ENCODE measurements at regions not wholly inside any gene's neighbourhood (a gene's known extent, or its start where the extent isn't known, plus 50 kb on each side); places are given as distances from the start of the nearest gene placed in this dataset.

DNA sequence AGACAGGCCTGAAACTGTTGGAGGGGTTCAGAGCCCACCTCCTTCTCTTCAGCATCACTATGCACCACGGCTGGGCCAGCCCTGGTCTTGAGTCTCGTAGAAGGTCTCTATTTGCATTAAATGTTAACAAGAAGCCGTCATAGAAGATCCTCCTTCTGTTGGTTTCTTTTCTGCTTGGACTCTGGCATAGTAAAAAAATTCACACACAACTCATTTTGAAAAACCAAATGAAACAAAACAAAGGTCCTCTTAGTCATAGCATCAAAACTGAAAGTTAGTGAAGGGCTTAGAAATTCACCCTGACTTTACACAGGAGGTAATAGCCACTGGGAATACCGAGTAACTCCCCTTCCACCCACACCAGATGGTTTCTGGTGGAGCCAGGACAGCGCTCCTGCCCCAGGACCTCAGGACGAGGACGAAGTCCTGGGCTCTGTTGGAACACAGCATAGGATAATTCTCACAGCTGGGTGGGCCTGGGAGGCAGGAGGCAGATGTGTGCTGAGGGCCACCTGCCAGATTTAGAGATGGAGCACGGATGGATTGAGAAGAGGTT lies 248.4 kb upstream of the KLF6 start:
- TF ChIP-seq USF1 (IDR thresholded peaks at IDR 0.05) (no peak), YY1 (IDR thresholded peaks at IDR 0.05; ENCODE audit: low read depth) (no peak), TEAD4 (IDR thresholded peaks at IDR 0.05) (no peak), RAD21 (IDR thresholded peaks at IDR 0.05; ENCODE audit: low read depth) (no peak), MAX (IDR thresholded peaks at IDR 0.05) (no peak), FOXM1 (IDR thresholded peaks at IDR 0.05; ENCODE audit: borderline replicate concordance, low read depth) (no peak), EP300 (IDR thresholded peaks at IDR 0.05; ENCODE audit: borderline replicate concordance) (no peak), CEBPB (IDR thresholded peaks at IDR 0.05) (no peak)
- TF ChIP-seq, protein P1, sequence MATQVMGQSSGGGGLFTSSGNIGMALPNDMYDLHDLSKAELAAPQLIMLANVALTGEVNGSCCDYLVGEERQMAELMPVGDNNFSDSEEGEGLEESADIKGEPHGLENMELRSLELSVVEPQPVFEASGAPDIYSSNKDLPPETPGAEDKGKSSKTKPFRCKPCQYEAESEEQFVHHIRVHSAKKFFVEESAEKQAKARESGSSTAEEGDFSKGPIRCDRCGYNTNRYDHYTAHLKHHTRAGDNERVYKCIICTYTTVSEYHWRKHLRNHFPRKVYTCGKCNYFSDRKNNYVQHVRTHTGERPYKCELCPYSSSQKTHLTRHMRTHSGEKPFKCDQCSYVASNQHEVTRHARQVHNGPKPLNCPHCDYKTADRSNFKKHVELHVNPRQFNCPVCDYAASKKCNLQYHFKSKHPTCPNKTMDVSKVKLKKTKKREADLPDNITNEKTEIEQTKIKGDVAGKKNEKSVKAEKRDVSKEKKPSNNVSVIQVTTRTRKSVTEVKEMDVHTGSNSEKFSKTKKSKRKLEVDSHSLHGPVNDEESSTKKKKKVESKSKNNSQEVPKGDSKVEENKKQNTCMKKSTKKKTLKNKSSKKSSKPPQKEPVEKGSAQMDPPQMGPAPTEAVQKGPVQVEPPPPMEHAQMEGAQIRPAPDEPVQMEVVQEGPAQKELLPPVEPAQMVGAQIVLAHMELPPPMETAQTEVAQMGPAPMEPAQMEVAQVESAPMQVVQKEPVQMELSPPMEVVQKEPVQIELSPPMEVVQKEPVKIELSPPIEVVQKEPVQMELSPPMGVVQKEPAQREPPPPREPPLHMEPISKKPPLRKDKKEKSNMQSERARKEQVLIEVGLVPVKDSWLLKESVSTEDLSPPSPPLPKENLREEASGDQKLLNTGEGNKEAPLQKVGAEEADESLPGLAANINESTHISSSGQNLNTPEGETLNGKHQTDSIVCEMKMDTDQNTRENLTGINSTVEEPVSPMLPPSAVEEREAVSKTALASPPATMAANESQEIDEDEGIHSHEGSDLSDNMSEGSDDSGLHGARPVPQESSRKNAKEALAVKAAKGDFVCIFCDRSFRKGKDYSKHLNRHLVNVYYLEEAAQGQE (IDR thresholded peaks at IDR 0.05; ENCODE audit: low read depth) = no peak

DNA sequence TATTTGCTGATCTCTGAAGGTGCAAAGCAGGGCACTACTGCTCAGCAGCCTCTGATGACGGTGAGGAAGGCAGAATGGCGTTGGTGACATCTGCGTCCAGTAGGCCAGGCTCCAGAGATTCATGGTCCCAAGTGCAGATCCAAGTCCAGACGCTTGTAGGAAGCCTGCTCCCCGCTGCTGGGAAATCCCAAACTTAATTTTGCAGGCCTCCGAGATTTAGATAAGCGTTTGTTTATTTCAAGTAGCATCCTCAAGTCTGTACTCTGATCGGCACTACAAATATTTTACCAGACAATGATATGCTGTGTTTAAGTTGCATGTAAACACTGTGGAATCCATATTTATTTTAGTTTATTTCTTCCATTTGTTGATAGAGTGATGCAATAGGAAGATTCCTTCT lies 244.9 kb upstream of the KLF6 start:
- TF ChIP-seq MAX (IDR thresholded peaks at IDR 0.05) = no peak
- TF ChIP-seq RAD21 (IDR thresholded peaks at IDR 0.05; ENCODE audit: low read depth) = no peak
- TF ChIP-seq FOXM1 (IDR thresholded peaks at IDR 0.05; ENCODE audit: borderline replicate concordance, low read depth) = no peak
- TF ChIP-seq, protein P1 (IDR thresholded peaks at IDR 0.05; ENCODE audit: low read depth) = no peak

DNA sequence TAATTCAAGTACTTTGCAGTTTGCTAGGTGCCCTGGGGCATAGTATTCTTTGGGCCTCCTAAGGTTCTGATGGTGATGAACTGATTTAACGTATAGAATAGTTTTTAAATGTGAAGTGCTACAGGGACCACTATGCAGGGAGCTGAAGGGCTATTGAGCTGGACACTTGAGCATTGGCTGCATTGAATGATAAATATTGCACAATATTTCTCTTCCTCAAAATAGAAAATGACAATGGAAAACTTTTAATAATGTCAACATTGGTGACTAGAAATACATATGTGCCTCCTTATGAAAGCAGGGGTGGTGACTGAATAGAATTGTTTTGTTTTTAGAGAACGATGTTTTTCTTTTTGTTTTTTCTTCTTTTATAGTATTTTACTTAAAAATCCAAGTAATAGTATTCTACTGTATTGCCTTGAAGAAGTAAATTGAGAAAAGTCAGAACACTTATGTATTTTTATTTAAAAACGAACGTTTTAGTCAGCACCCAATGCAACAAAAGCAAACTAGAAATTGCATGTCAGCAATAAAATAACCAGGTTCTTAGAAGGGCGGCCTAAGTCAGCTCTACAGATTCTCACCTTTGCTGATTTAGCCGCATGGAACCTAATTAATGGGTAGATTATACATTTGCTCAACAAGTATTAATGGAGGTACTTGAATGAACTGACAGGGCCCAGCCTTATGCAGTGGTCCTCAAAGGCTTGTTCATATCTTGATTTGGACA lies 244.0 kb upstream of the KLF6 start:
- no peak for TF ChIP-seq NFIC (IDR thresholded peaks at IDR 0.05)
- no peak for TF ChIP-seq TAF1 (IDR thresholded peaks at IDR 0.05; ENCODE audit: low read depth)
- TF ChIP-seq YY1 (IDR thresholded peaks at IDR 0.05; ENCODE audit: low read depth) = no peak
- TF ChIP-seq, protein P1 (IDR thresholded peaks at IDR 0.05; ENCODE audit: low read depth) = no peak
- no peak for TF ChIP-seq EP300 (IDR thresholded peaks at IDR 0.05; ENCODE audit: borderline replicate concordance)

- TF ChIP-seq EP300 (IDR thresholded peaks at IDR 0.05; ENCODE audit: borderline replicate concordance) = no peak
- no peak for TF ChIP-seq ZBTB7A (IDR thresholded peaks at IDR 0.05; ENCODE audit: low read depth)
- no peak for TF ChIP-seq FOXM1 (IDR thresholded peaks at IDR 0.05; ENCODE audit: borderline replicate concordance, low read depth)
- no peak for TF ChIP-seq CREB1 (IDR thresholded peaks at IDR 0.05; ENCODE audit: low read depth)
- TF ChIP-seq TCF12 (IDR thresholded peaks at IDR 0.05; ENCODE audit: low read depth) = no peak
- no peak for TF ChIP-seq NFIC (IDR thresholded peaks at IDR 0.05)
- TF ChIP-seq RAD21 (IDR thresholded peaks at IDR 0.05; ENCODE audit: low read depth) = no peak
- no peak for TF ChIP-seq YY1 (IDR thresholded peaks at IDR 0.05; ENCODE audit: low read depth)
- TF ChIP-seq, protein P1 (IDR thresholded peaks at IDR 0.05; ENCODE audit: low read depth) = no peak
- no peak for TF ChIP-seq CEBPB (IDR thresholded peaks at IDR 0.05)
- no peak for TF ChIP-seq TEAD4 (IDR thresholded peaks at IDR 0.05)
- TF ChIP-seq USF1 (IDR thresholded peaks at IDR 0.05) = no peak
- no peak for TF ChIP-seq TAF1 (IDR thresholded peaks at IDR 0.05; ENCODE audit: low read depth)
- TF ChIP-seq EGR1 (IDR thresholded peaks at IDR 0.05) = no peak
- TF ChIP-seq MAX (IDR thresholded peaks at IDR 0.05) = no peak
These were observed 243.0 kb upstream of the KLF6 start for GRCh38 chr10:4028027-4028471.

Measured in Ishikawa (cell line).